ENCODE measurements at regions not wholly inside any gene's neighbourhood (a gene's known extent, or its start where the extent isn't known, plus 50 kb on each side); places are given as distances from the start of the nearest gene placed in this dataset.

- no peak for DNase-seq
These were observed 1259.5 kb upstream of the PIK3C3 start for GRCh38 chr18:40695526-40695925.

GRCh38 chr18:40692871-40693270 is 1262.2 kb upstream of the PIK3C3 start:
- no peak for DNase-seq

DNA sequence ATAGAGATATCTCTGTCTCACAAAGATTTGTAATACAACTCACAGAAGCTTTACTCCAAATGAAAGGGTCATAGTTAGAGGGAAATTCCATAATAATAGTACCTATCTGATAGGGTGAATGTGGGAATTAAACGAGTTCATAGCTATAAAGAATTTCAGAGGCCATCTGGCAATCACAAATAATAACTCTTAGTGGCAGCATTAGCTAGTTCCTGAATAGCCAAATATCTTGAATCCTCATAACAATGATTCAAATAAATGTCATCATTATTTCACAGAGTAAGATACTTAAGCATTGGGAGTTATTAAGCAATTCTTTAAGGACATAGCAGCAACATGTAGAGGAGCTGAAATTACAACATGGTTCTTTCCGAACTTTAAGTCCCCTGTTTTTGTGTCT is 1265.0 kb upstream of the PIK3C3 start:
- no peak for DNase-seq

- no peak for DNase-seq
These were observed 1267.6 kb upstream of the PIK3C3 start for GRCh38 chr18:40687399-40687798.

GRCh38 chr18:40686836-40687235 is 1268.2 kb upstream of the PIK3C3 start:
- DNase-seq = no peak

- no peak for DNase-seq
These were observed 1269.8 kb upstream of the PIK3C3 start for GRCh38 chr18:40685219-40685618.

- no peak for DNase-seq
These were observed 1276.7 kb upstream of the PIK3C3 start for GRCh38 chr18:40678318-40678717.

DNA sequence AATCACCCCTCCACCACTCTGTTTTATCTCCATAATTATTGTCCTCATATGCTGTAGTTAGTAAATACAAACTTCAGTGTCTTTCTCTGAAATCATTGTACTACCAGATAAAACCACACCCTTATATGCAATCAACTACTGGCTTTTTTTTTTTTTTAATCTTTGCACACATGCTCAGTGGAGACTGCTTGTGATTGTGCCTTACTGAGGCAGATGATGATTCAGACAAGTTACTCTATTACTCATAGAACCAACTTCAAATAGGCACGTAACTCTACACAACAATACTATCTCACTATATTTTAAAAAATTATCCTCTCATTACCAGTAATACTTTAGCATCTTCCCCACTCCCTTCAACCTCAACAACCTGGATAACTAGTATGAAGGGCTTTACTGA is 1278.4 kb upstream of the PIK3C3 start:
- DNase-seq = no peak

- DNase-seq = no peak
These were observed 1281.9 kb upstream of the PIK3C3 start for GRCh38 chr18:40673150-40673549.

GRCh38 chr18:40672590-40672989 is 1282.4 kb upstream of the PIK3C3 start:
- DNase-seq = no peak

- no peak for DNase-seq
These were observed 1284.2 kb upstream of the PIK3C3 start for GRCh38 chr18:40670668-40671375.

- no peak for DNase-seq
These were observed 1292.1 kb upstream of the PIK3C3 start for GRCh38 chr18:40662898-40663437.

DNA sequence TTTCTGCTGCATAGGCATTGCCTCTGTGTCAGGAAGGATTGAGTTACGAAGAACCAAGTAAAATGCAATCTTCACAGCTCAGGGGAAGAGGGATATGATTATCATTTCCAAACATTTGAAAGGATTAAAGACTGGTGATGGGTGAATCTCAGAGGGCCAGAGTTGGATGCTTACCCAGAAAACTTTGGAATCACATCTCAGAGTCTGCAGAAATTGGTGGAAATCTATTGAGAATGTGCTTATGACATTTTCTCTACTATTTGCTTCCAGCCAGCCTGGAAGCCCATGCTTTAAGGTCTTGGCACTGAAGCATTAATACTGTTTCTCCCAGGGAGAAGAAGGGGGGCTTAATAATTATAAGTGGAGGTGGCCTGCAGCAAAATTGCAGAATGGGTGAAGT is 1301.4 kb upstream of the PIK3C3 start:
- no peak for DNase-seq

- no peak for DNase-seq
These were observed 1302.7 kb upstream of the PIK3C3 start for GRCh38 chr18:40652321-40652720.

DNA sequence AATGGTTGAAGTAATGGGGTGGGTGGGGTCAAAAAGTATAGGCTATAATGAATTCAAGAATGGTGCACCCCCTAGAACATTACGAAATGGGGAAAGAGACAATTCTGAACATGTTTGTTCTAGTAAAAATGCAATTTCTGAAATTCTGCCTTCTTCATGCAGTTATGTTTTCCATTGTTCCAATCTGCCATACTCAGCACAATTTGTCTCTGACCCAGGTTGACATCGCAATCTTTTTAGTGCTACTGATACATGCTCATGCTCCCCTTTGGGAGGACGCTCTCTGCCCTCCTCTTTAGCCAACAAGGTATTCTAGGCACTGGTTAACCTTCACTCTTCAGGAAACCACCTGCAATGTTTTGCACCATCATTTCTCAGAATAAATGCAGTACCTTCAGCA is 1303.9 kb upstream of the PIK3C3 start:
- no peak for DNase-seq

GRCh38 chr18:40642692-40643229 is 1312.3 kb upstream of the PIK3C3 start:
- DNase-seq = no peak

- no peak for DNase-seq
These were observed 1323.7 kb upstream of the PIK3C3 start for GRCh38 chr18:40631319-40631718.

GRCh38 chr18:40630496-40630895 is 1324.5 kb upstream of the PIK3C3 start:
- no peak for DNase-seq

GRCh38 chr18:40624959-40625358 is 1330.1 kb upstream of the PIK3C3 start:
- no peak for DNase-seq

- no peak for DNase-seq
These were observed 1341.3 kb upstream of the PIK3C3 start for GRCh38 chr18:40613721-40614120.

GRCh38 chr18:40612356-40612755 is 1342.7 kb upstream of the PIK3C3 start:
- no peak for DNase-seq

DNA sequence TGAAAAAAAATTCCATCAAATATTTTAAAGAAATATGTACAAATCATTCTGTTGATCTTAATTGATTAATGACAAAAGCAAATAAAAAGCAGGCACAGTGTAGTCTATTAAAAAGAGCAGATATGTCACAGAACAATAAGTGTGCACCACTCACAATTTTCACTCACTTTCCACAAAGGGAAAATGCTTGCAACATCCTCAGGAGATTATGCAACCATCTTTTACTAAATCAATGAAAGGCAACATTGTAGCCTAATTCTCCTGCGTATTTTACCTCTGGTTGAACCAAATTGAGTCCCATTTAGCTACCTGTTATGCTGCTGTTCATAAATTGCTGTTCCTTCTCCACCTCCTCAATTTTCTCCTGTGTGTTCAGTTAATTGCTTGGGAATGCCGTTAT is 1346.8 kb upstream of the PIK3C3 start:
- DNase-seq = no peak

DNA sequence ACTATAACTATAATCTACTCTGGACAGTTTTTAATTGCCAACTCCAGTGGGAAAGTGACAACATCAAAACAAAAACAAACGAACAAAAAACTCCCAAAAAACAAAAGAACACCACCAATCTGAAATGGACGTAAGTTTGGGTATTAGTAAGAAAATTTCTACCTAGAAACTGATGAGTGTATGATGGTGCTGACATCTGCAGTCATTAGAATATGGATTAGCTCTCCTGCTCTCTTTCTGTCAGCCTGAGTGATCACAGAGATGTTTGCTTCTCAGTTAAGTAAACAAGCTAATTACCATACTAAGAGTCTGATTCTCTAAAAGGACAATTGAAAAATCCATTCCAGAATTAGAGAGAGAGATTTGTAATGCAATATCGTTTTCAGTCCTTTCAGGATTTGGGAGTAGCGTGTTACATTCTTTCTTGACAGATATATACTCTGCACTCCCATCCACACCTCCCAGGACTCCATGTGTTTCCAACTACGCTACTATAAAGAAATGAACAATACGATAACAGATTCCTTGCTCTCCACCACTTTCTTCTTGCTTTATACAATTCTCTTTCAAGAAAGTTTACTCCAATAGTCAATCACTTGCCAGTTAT is 1347.4 kb upstream of the PIK3C3 start:
- no peak for DNase-seq

DNA sequence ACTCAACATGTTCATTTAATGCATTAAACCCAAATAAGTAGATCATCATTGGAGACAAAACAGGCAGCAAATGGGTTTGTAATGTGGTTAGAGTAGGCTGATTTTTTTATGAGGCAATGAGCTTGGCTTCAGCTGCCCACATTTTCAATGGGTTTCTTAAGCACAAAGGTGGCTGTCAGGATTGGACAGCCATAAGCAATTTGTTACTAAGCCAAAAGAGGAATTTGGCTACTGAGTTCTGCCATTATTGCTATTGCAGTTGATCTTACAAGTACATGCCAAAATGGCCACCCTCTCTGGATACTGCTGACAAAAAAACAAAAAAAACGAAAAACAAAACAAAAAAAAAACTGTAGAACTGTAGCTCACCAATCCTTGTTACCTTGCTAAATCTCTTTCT is 1348.0 kb upstream of the PIK3C3 start:
- no peak for DNase-seq

Measured in hematopoietic multipotent progenitor cell treated with erythropoietin and hydrocortisone succinate and interleukin-3 and kit ligand, for 8 days (in vitro differentiated cells).